ENCODE measurements at regions not wholly inside any gene's neighbourhood (a gene's known extent, or its start where the extent isn't known, plus 50 kb on each side); places are given as distances from the start of the nearest gene placed in this dataset.
"Not testable (repeated sequence)": the region's sequence is repeated elsewhere in the genome, so short reads cannot be mapped to it uniquely, and the experiment has no call there.

DNA sequence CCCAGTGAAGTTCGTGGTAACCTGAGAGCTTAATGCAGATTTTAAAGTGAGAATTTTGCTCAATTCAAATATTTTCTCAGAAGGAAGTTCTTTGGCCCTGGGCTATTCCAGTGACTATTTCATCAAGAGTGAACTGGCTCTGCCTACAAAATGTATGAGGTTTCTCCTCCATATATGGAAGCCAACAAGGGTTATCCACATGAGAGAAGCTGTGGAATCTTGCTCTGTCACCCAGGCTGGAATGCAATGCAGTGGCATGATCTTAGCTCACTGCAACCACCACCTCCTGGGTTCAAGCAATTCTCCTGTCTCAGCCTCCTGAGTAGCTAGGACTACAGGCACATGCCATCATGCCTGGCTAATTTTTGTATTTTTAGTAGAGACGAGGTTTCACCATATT lies 132.2 kb downstream of the GXYLT1 start:
- TF ChIP-seq, protein P1, sequence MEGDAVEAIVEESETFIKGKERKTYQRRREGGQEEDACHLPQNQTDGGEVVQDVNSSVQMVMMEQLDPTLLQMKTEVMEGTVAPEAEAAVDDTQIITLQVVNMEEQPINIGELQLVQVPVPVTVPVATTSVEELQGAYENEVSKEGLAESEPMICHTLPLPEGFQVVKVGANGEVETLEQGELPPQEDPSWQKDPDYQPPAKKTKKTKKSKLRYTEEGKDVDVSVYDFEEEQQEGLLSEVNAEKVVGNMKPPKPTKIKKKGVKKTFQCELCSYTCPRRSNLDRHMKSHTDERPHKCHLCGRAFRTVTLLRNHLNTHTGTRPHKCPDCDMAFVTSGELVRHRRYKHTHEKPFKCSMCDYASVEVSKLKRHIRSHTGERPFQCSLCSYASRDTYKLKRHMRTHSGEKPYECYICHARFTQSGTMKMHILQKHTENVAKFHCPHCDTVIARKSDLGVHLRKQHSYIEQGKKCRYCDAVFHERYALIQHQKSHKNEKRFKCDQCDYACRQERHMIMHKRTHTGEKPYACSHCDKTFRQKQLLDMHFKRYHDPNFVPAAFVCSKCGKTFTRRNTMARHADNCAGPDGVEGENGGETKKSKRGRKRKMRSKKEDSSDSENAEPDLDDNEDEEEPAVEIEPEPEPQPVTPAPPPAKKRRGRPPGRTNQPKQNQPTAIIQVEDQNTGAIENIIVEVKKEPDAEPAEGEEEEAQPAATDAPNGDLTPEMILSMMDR (IDR thresholded peaks at IDR 0.05) = not testable (repeated sequence)
- TF ChIP-seq POLR2A (IDR thresholded peaks at IDR 0.05) = not testable (repeated sequence)
